ENCODE measurements at regions not wholly inside any gene's neighbourhood (a gene's known extent, or its start where the extent isn't known, plus 50 kb on each side); places are given as distances from the start of the nearest gene placed in this dataset.

GRCh38 chr1:4273747-4274146, 373.7 kb upstream of the C1orf174 start:
- CTCF ChIA-PET, result no interaction called here
- no peak overlapping the region for H3K4me3 Mint-ChIP-seq (ENCODE audit: low read depth, unreplicated experiment)
- TF ChIP-seq CTCF (IDR thresholded peaks at IDR 0.05; ENCODE audit: unreplicated experiment), result no peak
- no peak overlapping the region for H3K27ac Mint-ChIP-seq (ENCODE audit: unreplicated experiment)
- no peak for DNase-seq
- no TSS peak for BruUV-seq (replicated peaks)
- intact Hi-C loops (cut with micrococcal nuclease; ENCODE audit: unreplicated experiment), result no loop called here
- no peaks in the 10 kb centered on the region for H3K4me1 Mint-ChIP-seq (ENCODE audit: low read depth, unreplicated experiment)
- H3K36me3 Mint-ChIP-seq (ENCODE audit: insufficient read depth, unreplicated experiment), result no peaks in the 10 kb centered on the region
- no peaks in the 10 kb centered on the region for H3K27me3 Mint-ChIP-seq (ENCODE audit: unreplicated experiment)
- H3K9me3 Mint-ChIP-seq (ENCODE audit: low read depth, unreplicated experiment), result peaks cover 6% of the 10 kb centered on the region

- intact Hi-C loops (cut with micrococcal nuclease; ENCODE audit: unreplicated experiment), result no loop called here
- Mint-ChIP-seq H3K27me3 (ENCODE audit: unreplicated experiment) (no peaks in the 10 kb centered on the region), H3K9me3 (ENCODE audit: low read depth, unreplicated experiment) (peaks cover 6% of the 10 kb centered on the region), H3K27ac (ENCODE audit: unreplicated experiment) (no peak overlapping the region), H3K4me1 (ENCODE audit: low read depth, unreplicated experiment) (no peaks in the 10 kb centered on the region), H3K4me3 (ENCODE audit: low read depth, unreplicated experiment) (no peak overlapping the region), H3K36me3 (ENCODE audit: insufficient read depth, unreplicated experiment) (no peaks in the 10 kb centered on the region)
- BruUV-seq (replicated peaks), result no TSS peak
- CTCF ChIA-PET, result no interaction called here
- TF ChIP-seq CTCF (IDR thresholded peaks at IDR 0.05; ENCODE audit: unreplicated experiment), result no peak
- no peak for DNase-seq
Observed at GRCh38 chr1:4275083-4275482, 375.0 kb upstream of the C1orf174 start.

DNA sequence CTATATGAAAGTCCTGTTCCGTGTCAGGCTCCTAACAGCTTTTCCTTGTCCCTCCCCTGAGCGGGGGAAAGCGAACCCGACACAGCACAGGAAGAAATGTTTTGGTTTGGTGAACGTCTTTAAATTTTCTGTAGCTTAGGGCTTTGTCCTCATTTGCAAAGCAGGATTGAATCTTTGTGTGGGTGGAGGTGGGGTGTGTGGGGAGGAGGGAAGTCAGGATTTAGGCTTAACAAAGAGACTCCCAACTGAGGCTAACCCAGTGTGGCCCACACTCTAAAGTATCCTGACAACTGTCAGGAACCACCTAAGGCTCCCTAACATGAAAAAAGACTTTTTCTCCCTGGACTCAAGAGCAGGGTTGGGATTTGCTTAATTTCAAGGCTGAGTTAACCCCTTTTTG, 376.2 kb upstream of the C1orf174 start:
- CTCF ChIA-PET, result no interaction called here
- no peaks in the 10 kb centered on the region for H3K4me1 Mint-ChIP-seq (ENCODE audit: low read depth, unreplicated experiment)
- H3K9me3 Mint-ChIP-seq (ENCODE audit: low read depth, unreplicated experiment), result peaks cover 6% of the 10 kb centered on the region
- no peaks in the 10 kb centered on the region for H3K27me3 Mint-ChIP-seq (ENCODE audit: unreplicated experiment)
- no TSS peak for BruUV-seq (replicated peaks)
- intact Hi-C loops (cut with micrococcal nuclease; ENCODE audit: unreplicated experiment), result no loop called here
- no peaks in the 10 kb centered on the region for H3K36me3 Mint-ChIP-seq (ENCODE audit: insufficient read depth, unreplicated experiment)
- no peak for DNase-seq
- no peak overlapping the region for H3K27ac Mint-ChIP-seq (ENCODE audit: unreplicated experiment)
- no peak overlapping the region for H3K4me3 Mint-ChIP-seq (ENCODE audit: low read depth, unreplicated experiment)
- no peak for TF ChIP-seq CTCF (IDR thresholded peaks at IDR 0.05; ENCODE audit: unreplicated experiment)

- H3K4me3 Mint-ChIP-seq (ENCODE audit: low read depth, unreplicated experiment), result no peak overlapping the region
- no peak overlapping the region for H3K27ac Mint-ChIP-seq (ENCODE audit: unreplicated experiment)
- intact Hi-C loops (cut with micrococcal nuclease; ENCODE audit: unreplicated experiment), result no loop called here
- TF ChIP-seq CTCF (IDR thresholded peaks at IDR 0.05; ENCODE audit: unreplicated experiment), result no peak
- no peaks in the 10 kb centered on the region for H3K36me3 Mint-ChIP-seq (ENCODE audit: insufficient read depth, unreplicated experiment)
- no peaks in the 10 kb centered on the region for H3K27me3 Mint-ChIP-seq (ENCODE audit: unreplicated experiment)
- peaks cover 4% of the 10 kb centered on the region for H3K9me3 Mint-ChIP-seq (ENCODE audit: low read depth, unreplicated experiment)
- DNase-seq, result no peak
- BruUV-seq (replicated peaks), result no TSS peak
- H3K4me1 Mint-ChIP-seq (ENCODE audit: low read depth, unreplicated experiment), result no peaks in the 10 kb centered on the region
- CTCF ChIA-PET, result no interaction called here
Observed at GRCh38 chr1:4277598-4277997, 376.8 kb upstream of the AJAP1 start.

- Mint-ChIP-seq H3K27ac (ENCODE audit: unreplicated experiment) (no peak overlapping the region), H3K4me3 (ENCODE audit: low read depth, unreplicated experiment) (no peak overlapping the region), H3K9me3 (ENCODE audit: low read depth, unreplicated experiment) (peaks cover 6% of the 10 kb centered on the region), H3K4me1 (ENCODE audit: low read depth, unreplicated experiment) (no peaks in the 10 kb centered on the region), H3K27me3 (ENCODE audit: unreplicated experiment) (no peaks in the 10 kb centered on the region), H3K36me3 (ENCODE audit: insufficient read depth, unreplicated experiment) (no peaks in the 10 kb centered on the region)
- TF ChIP-seq CTCF (IDR thresholded peaks at IDR 0.05; ENCODE audit: unreplicated experiment), result no peak
- no TSS peak for BruUV-seq (replicated peaks)
- no peak for DNase-seq
- CTCF ChIA-PET, result no interaction called here
- intact Hi-C loops (cut with micrococcal nuclease; ENCODE audit: unreplicated experiment), result no loop called here
Observed at GRCh38 chr1:4284976-4285375, 369.4 kb upstream of the AJAP1 start.
